Thymus (tissue), 11 donors: ENCODE measurements at regions not wholly inside any gene's neighbourhood (a gene's known extent, or its start where the extent isn't known, plus 50 kb on each side); places are given as distances from the start of the nearest gene placed in this dataset.

ENCODE experiments used
- DNase-seq, 9 donors: peaks; one replicate each; pipeline ENCODE4 v3.0.0-alpha.2; 2013; ENCODE audit warnings: low spot score in 9 of 9, low read depth in 6 of 9, missing footprints in 1 of 9
- H3K27ac ChIP-seq, 2 donors: one replicate each; pipeline ENCODE4 v1.5.1; 2013; ENCODE audit warnings: control low read depth in 1 of 2, low read depth in 1 of 2, low read length in 1 of 2, mild to moderate bottlenecking in 1 of 2, moderate library complexity in 1 of 2
- H3K27me3 ChIP-seq, 2 donors: one replicate each; pipeline ENCODE4 v1.5.1; 2013; ENCODE audit warnings: low read length in 1 of 2; ENCODE audit not compliant: control insufficient read depth in 2 of 2, insufficient read depth in 1 of 2
- H3K36me3 ChIP-seq, 2 donors: one replicate each; pipeline ENCODE4 v1.5.1; 2013; ENCODE audit warnings: low read length in 1 of 2, mild to moderate bottlenecking in 1 of 2, moderate library complexity in 1 of 2; ENCODE audit not compliant: control insufficient read depth in 2 of 2, insufficient read depth in 2 of 2
- H3K4me1 ChIP-seq, 2 donors: one replicate each; pipeline ENCODE4 v1.5.1; 2013; ENCODE audit warnings: low read length in 2 of 2; ENCODE audit not compliant: control insufficient read depth in 2 of 2, insufficient read depth in 2 of 2
- H3K4me3 ChIP-seq, 2 donors: one replicate each; pipeline ENCODE4 v1.5.1; 2013; ENCODE audit warnings: low read length in 2 of 2, control low read depth in 1 of 2, mild to moderate bottlenecking in 1 of 2
- H3K9me3 ChIP-seq, 2 donors: one replicate each; pipeline ENCODE4 v1.5.1; 2013; ENCODE audit warnings: low read length in 1 of 2, mild to moderate bottlenecking in 1 of 2; ENCODE audit not compliant: control insufficient read depth in 2 of 2, insufficient read depth in 1 of 2
- WGBS: extraction: QIAGEN DNeasy Blood & Tissue Kit; methylation state at CpG from one replicate; pipeline ENCODE4 v1.1.7; 2013; 5-methylcytosine and 5-hydroxymethylcytosine counted together
- donor health status: healthy.

GRCh38 chr6:91710342-91710741 is 1123.5 kb upstream of the MAP3K7 start:
- 94% methylated on average over 2 of the region's 2 CpGs for WGBS
- DNase-seq = no peak
- no peaks in the 10 kb centered on the region for H3K4me1 ChIP-seq
- no peaks in the 10 kb centered on the region for H3K36me3 ChIP-seq
- no peaks in the 10 kb centered on the region for H3K27me3 ChIP-seq
- no peak overlapping the region for H3K4me3 ChIP-seq
- no peaks in the 10 kb centered on the region for H3K9me3 ChIP-seq
- H3K27ac ChIP-seq = no peak overlapping the region

GRCh38 chr6:91708534-91708933 is 1121.7 kb upstream of the MAP3K7 start:
- DNase-seq = no peak
- no peak overlapping the region for H3K4me3 ChIP-seq
- WGBS = 96% methylated on average over 1 of the region's 1 CpG
- no peaks in the 10 kb centered on the region for H3K4me1 ChIP-seq
- H3K27me3 ChIP-seq = no peaks in the 10 kb centered on the region
- no peak overlapping the region for H3K27ac ChIP-seq
- no peaks in the 10 kb centered on the region for H3K9me3 ChIP-seq
- H3K36me3 ChIP-seq = no peaks in the 10 kb centered on the region

- no peak overlapping the region for H3K27ac ChIP-seq
- H3K4me3 ChIP-seq = no peak overlapping the region
- WGBS = 82% methylated on average over 3 of the region's 3 CpGs
- no peaks in the 10 kb centered on the region for H3K4me1 ChIP-seq
- H3K9me3 ChIP-seq = no peaks in the 10 kb centered on the region
- no peaks in the 10 kb centered on the region for H3K27me3 ChIP-seq
- DNase-seq = no peak
- no peaks in the 10 kb centered on the region for H3K36me3 ChIP-seq
These were observed 1118.8 kb upstream of the MAP3K7 start for GRCh38 chr6:91705646-91706045.

GRCh38 chr6:91704531-91704930 is 1117.7 kb upstream of the MAP3K7 start:
- H3K36me3 ChIP-seq = no peaks in the 10 kb centered on the region
- H3K9me3 ChIP-seq = no peaks in the 10 kb centered on the region
- H3K27ac ChIP-seq = no peak overlapping the region
- WGBS = 97% methylated on average over 2 of the region's 2 CpGs
- no peak for DNase-seq
- H3K27me3 ChIP-seq = no peaks in the 10 kb centered on the region
- H3K4me3 ChIP-seq = no peak overlapping the region
- no peaks in the 10 kb centered on the region for H3K4me1 ChIP-seq

GRCh38 chr6:91697010-91697695 is 1110.3 kb upstream of the MAP3K7 start:
- 92% methylated on average over 3 of the region's 3 CpGs for WGBS
- no peak overlapping the region for H3K4me3 ChIP-seq

GRCh38 chr6:91695221-91695620 is 1108.3 kb upstream of the MAP3K7 start:
- Histone ChIP-seq H3K9me3 (no peaks in the 10 kb centered on the region), H3K27ac (no peak overlapping the region), H3K4me3 (no peak overlapping the region), H3K36me3 (no peaks in the 10 kb centered on the region), H3K27me3 (no peaks in the 10 kb centered on the region), H3K4me1 (no peaks in the 10 kb centered on the region)
- DNase-seq = no peak
- 88% methylated on average over 3 of the region's 3 CpGs for WGBS

More at GRCh38 chr6:91697010-91697695, 1110.3 kb upstream of the MAP3K7 start:
- Histone ChIP-seq H3K9me3 (no peaks in the 10 kb centered on the region), H3K36me3 (no peaks in the 10 kb centered on the region), H3K4me1 (no peaks in the 10 kb centered on the region), H3K27ac (no peak overlapping the region), H3K27me3 (no peaks in the 10 kb centered on the region)
- DNase-seq = no peak

GRCh38 chr6:91694016-91694654 is 1107.3 kb upstream of the MAP3K7 start:
- Histone ChIP-seq H3K27ac (no peak overlapping the region), H3K27me3 (no peaks in the 10 kb centered on the region), H3K4me1 (no peaks in the 10 kb centered on the region), H3K9me3 (no peaks in the 10 kb centered on the region), H3K36me3 (no peaks in the 10 kb centered on the region), H3K4me3 (no peak overlapping the region)
- DNase-seq = no peak
- WGBS = 92% methylated on average over 6 of the region's 6 CpGs

GRCh38 chr6:91691449-91691848 is 1104.6 kb upstream of the MAP3K7 start:
- Histone ChIP-seq H3K9me3 (no peaks in the 10 kb centered on the region), H3K36me3 (no peaks in the 10 kb centered on the region), H3K4me3 (no peak overlapping the region), H3K27ac (no peak overlapping the region), H3K27me3 (no peaks in the 10 kb centered on the region), H3K4me1 (no peaks in the 10 kb centered on the region)
- no peak for DNase-seq
- WGBS = 95% methylated on average over 6 of the region's 6 CpGs

GRCh38 chr6:91683240-91683639 is 1096.4 kb upstream of the MAP3K7 start:
- H3K27me3 ChIP-seq = no peaks in the 10 kb centered on the region
- WGBS = 91% methylated on average over 4 of the region's 4 CpGs
- H3K4me1 ChIP-seq = no peaks in the 10 kb centered on the region
- H3K36me3 ChIP-seq = no peaks in the 10 kb centered on the region
- no peaks in the 10 kb centered on the region for H3K9me3 ChIP-seq
- DNase-seq = no peak
- H3K27ac ChIP-seq = no peak overlapping the region
- H3K4me3 ChIP-seq = no peak overlapping the region
